GM19438 (cell line): ENCODE measurements at regions not wholly inside any gene's neighbourhood (a gene's known extent, or its start where the extent isn't known, plus 50 kb on each side); places are given as distances from the start of the nearest gene placed in this dataset.
"Not testable (repeated sequence)": the region's sequence is repeated elsewhere in the genome, so short reads cannot be mapped to it uniquely, and the experiment has no call there.

Source experiments
- ATAC-seq: cut with Tn5 transposase; IDR thresholded peaks from one replicate; pipeline ENCODE4 v1.9.1; 2021; ENCODE audit warnings: low read depth; ENCODE audit not compliant: unreplicated experiment

DNA sequence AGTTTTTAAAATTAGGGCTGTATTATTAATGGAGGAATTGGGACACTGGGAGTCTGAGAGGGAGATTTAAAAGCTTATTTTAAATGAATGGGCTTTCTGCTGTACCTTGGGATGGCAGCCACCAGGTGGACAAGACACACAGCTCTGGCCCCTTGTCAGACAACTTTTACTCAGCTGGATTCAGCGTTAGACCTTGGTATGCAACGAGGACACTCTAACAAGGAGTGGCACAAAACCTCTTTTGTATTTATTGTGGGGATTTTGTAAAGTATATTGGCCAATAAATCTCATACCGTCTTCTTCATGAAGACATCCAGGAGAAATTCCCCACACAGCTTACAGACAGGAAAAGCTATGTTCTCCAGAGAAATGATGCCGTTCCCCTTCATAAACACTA is 105.7 kb downstream of the LCA5 start:
- no peak for ATAC-seq

DNA sequence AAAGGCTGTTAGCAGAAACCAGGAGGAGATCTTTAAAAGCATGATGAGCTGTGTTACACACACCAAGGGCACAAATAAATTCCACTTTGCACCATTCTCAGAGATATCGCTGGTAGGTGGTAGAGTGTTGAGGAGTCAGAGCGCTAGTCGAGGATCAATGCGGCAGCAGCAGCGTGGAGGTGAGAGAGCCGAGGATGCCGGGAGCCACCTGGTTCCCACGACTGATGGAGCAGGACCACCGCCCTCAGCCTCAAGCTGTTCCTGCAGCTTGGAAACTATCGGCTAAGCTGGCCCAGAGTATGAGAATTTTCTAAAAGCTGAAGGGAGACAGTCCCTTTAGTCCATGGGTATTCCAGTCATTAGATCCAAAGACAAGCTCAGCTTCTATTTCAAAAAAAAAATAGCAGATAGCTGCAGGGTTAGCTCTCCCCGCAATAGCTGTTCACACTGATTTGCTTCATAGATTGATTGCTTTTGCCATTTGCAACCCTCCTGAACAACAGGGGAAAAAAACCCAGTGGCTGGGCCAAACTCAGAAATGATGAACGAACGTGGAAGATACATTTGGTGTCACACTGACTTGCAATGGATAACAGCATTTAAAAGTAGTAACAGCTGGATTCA is 106.2 kb downstream of the LCA5 start:
- ATAC-seq, result no peak

DNA sequence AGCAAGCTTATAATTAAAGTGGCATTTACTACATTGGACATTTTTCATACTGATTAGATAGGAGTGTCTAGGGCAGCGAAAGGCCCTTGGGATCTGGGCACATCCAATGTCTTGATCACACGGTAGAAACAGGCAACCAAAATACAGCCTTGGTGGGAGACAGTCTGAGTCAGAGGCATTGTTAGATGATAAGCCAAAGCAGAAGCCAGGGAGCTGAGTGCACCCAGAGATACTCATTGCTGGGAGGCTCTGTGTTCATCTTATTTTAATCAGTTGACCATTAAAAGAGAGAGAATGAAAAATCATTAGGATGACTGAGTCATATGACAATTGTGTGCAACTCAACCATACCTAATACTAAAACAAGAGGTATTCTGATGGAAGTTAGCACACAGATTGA is 109.5 kb downstream of the LCA5 start:
- no peak for ATAC-seq

DNA sequence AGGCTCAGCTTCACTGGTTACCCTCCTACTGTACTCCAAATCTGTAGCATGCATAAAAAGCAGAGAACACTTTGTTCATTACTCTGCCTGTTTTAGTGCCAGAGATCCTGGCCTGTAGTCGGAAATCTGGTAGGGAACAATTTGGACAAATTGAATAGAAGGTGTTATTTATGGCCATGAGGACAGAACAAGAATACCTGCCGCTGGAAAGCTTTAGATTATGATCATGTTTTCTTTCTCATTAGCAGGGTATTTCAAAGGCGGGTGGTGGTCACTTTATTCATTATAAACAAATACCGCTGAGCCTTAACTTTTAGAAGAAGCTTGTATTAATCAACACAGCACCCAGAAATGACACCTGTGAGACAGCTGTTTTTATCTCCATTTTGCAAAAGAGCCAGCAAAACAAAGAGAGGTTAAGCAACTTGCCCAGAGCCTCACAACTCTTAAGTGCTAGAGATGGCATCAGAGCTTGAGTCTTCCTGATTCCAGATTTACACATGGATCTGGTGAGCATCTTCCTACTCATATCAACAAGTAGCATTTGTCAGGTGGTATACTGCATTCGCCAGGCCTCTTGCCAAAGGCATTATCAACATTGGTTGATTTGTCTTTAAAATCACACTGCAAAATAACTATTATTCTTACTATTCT is 110.5 kb downstream of the LCA5 start:
- no peak for ATAC-seq

DNA sequence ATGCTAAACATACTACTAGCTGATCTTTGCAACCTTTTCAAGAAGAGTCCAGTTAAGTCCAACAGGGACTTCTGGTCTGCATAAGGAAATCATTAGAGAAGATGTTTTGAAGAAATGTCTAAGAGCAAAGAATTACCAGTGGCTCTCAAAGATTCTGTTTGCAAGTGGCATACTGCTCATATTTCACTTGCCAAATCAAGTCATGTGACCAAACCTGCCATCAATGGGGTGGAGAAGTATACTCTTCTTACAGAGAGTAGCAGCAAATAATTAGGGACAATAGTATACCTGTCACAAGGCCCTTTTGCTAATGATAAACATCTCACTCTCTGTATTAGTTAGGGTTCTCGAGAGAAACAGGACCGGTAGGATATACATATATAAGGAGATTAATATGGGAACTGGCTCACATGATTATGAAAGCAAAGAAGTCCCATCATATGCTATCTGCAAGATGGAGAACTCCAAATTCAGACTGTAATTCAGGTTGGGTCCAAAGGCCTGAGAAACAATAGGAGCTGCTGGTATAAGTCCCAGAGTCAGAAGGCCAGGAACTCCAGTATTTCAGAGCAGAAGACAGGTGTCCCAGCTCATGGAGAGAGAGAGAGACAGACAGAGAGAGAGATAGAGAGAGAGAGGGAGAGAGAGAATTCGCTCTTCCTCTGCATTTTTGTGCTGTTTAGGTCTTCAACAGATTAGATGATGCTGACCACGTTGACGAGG is 111.5 kb downstream of the LCA5 start:
- ATAC-seq, result no peak

DNA sequence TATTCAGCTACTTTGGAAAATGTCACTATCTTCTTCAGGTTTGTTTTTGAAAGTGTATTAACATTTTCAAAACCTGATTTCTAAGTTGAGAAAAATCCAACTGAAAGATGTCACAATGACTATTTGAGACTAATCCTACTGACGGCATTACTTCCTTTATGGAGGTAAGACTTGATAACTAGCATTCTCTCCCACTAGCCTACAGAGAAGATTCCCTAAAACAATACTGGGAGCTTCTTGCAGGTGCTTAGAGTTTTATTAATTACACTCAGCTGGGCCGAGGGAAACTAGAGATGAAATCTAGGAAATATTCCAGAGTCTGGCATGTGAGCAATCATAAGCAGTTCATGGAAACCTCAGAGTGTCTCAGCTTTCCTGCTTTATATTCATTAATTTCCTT is 114.0 kb downstream of the LCA5 start:
- ATAC-seq, result no peak

DNA sequence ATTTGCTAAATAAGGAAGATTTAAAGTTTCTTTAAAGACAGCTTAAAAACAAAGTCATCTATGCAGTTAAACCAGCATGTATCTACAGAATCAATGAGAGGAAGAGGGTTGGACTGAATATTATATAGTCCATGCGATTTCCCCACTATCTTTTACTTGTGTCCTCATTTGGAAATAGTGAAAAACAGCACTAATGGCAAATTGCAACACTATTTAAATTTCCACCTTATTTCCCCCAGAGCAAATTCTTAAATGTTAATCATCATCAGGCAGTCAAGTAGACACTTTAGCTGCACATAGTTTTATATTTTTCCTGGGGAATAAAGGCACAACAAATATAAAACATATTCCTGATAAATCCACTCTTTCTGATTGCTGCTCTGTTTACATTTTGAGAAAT is 114.6 kb downstream of the LCA5 start:
- ATAC-seq, result no peak

DNA sequence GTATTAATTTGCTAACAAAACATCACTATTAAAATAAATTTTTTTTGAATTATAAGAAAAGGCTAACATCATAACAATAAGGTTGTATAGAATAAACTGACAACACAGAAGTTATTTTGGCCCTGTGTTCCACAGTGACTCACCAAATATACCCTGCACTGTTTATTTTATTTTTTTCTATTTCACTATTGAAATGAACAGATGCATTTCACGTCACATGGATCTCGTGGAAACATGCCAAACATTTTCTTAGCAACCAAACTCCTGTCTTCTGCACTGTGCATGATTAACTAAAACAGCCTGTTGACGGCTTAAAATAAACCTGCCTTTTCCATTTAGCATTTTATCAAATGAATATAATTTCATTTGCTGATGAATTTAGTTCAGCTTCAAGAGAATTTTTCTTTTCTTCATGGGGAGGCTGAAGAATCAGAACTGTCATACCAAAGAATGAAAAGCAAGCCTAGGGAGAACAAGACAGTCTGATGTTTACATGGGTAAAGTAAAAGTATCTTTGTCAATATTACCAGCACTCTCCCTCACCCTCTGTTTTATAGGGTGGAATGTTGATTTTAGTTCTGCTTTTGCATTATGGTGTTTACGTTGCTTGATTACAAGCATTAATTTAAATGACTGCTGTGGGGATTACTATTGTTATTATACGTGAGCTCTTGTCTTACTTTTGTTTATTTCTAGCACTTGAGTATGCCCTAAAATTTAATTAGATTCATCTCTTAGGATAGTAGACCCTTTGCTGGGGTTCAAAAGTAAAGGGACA is 115.3 kb downstream of the LCA5 start:
- ATAC-seq, result no peak

DNA sequence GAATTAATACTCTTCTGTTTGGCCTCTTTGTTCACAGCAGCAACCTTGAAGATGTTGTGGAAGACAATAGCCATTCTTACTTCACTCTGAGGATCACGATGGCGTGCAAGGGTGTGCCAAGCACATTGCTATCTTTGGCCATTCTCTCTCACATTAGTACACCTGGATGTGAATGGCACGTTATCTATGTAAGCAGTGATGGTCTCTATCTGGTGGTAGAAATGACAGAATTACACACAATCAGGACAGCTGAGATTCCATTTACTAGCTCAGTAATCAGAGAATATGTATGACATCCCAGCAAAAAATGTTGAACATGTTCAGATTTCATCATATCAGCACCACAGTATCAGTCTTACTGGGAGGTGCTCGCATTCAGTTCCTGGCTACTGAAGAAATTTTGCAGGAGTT is 116.2 kb downstream of the LCA5 start:
- ATAC-seq, result no peak

DNA sequence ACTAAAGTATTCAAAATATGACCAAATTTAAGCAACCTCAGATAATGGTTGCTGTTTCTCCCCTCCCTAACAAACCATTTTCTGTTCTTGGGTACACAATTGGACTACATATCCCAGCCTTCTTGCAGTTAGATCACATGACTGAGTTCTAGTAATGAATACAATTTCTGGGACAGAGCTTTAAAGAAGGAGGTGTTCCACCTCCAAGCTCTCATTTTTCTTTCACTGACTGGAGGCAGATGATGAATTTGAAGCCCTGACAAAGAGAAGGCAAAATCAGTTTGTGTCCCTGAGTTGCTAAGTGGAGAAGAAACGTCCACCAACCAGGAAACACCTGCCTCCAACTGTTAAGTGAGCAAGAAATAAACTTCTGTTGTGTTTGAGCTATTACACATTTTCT is 117.2 kb downstream of the LCA5 start:
- no peak for ATAC-seq

DNA sequence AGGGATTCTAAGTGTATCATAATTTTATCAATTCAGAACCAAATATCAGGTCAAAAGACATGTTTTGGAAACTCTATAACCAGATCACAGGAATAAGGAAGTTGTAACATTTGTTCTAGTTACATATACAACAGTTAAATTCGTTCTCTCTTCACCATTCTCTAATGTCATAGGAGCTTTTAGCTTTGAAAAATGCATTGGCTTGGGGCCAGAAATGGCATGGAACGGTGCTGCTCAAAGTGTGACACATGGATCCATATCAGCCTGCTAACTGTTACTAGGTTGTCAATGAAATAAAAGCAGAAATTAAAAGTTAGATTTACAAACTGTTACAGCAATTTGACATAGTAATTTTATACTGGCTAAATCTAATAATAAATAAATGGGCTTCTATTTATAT is 120.3 kb downstream of the LCA5 start:
- ATAC-seq, result no peak

DNA sequence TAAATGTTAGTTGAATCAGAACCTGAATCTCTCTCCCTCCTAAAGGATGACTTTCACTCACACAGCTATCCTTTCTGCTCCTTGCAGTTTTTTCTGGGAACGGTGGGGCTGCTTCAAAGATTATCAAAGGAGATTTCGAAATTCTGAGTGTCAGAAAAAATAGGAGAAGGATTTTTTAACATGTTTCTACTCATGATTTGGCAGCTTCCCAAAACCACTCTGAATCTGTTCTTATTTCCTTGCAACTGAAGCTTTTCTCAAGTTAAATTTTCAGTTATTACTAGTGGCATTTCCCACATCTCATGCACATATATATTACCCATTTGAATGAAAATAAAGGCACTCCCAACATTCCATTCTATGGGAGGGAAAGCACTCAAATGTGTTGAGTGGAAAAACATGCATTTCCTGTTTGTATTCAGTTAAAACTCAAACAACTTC is 123.6 kb downstream of the LCA5 start:
- ATAC-seq, result no peak

DNA sequence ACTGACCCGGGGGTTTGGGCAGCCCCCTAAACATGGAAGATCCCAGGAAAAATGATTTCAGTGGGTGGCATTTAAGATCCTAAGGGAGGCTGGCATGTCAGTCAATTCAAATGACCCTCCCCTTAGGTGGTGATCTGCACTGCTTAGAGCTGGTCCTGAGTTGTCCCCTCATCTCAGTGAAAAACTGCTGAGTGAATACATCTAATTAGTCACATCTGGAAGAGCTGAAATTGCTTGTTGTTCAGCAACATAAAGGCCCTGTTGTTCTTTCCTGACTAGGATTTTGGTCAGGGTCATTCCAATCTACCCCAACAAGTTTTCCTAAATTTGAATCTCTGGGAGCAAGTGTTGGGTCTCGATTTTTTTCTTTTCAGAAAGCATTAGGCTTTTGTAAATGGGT is 126.4 kb downstream of the LCA5 start:
- no peak for ATAC-seq

DNA sequence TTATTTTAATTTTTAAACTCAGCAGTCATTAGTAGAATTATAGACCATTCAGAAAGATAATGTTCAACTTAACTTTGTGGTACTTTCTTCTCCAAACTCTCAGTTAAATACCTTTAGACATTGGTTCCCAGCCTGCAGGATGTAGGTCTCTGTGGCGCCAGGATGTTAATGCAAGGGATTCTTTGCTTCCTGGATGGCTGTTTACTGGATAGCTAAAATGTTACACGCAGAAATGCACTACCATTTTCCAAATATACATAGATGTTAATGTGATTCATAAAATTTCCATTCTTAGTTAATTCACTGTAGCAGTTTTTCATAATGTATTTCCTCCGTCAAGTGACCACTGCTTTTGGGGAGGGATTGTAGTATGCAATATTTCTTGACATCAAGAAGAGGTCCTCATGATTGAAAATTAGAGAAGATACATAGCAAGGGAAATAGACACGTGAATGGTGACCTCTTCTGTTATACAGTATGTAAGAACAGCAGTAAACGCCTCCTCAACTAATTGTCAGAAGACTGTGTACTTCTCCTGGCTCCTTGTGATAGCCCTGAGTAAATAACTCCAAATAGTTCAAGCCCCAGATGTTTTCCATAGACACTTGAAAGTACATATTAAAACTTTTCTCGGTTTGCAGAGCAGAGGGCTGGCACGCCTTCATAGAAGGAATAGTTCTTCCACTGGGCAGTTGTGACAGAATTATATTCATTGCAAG is 128.8 kb downstream of the LCA5 start:
- no peak for ATAC-seq

DNA sequence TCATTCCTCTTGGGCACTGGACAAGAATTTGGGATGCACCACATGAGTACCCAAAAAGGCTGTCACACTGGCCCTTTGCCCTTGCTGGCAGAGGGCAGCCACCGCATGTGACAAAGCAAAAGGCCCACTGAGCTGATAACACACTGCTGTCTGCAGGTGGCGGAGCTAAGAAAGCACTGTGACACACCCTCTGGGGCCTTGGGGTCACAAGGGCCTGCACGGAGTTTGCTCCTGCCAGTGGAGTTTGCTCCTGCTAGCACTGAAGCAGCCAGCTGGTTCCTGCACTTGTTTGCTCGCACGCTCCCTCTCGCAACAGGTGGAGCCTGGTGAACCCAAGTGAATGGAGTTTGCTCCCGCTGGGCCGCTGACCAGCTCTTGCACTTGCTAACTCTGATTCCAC is 132.6 kb downstream of the LCA5 start:
- ATAC-seq, result no peak

DNA sequence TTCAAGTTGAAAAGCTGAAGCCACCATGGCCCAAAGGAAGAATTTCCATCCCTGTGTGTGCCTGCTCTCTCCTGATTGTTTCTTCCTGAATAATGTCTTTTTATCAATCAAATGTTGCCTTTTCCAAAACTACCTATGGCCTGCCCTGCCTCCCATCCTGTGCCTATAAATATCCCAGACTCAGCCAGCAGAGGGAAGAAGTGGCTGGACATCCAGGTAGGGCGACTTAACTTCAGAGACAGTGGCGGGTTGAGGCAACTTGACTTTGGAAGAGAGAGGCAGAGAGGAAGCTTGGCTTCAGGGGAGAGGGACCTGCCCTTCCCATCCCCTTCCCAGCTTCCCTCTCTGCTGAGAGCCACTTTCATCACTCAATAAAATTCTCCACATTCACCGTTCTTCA is 133.0 kb downstream of the LCA5 start:
- ATAC-seq, result no peak

DNA sequence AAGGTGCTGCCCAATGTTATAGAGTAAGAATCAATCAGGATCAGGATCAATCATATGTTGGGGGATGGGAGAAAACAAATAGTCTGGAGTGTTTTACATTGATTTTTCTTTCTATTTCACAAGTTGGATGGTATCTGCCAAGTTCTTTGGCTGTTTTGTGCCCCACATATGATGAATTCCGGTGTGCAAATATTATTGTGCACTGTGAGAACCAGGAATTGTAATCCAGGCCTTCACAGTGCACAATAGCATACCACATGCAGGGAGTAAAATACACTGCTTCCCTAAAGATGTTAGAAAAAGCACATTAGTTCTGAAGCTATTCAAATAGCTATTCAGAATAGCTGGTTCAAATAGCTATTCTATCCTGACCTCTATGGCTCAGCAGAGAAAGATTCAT is 133.7 kb downstream of the LCA5 start:
- ATAC-seq, result no peak

DNA sequence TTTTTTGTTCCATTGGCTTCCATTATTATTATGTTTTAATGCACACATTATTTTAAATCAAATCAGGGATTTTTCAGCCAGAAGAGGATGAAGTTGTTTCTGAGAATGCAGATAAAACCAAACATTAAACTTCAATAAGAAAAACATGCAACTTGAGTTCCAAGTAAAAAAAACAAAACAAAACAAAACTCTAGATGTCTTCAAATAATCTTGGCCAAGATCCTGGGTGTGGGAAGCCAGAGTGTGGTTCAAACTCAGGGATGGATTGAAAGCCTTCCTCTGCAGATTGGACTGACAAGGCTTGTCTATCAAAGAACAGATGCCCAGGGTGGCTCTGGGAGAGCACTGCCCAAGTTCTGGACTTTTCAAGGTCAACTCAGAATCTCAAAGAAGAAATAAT is 134.1 kb downstream of the LCA5 start:
- ATAC-seq, result no peak

DNA sequence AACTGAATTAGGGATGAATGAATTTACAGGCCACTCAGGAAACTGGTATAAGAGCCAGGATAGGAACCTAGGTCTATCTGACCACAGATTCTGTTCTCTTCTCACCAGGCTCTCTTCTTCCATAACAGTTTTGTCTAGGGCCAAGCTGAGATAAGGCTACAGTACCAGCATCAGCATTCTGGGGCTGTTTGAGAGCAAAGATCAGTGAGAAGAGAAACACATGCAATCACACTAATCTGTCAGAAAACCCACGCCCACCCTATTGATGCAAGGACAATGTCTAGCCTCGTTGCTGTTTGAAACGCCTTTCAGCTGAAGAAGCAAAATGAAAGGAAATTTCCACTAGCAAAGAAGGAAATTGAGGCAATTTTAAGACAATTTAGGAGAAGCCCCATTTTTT is 137.7 kb downstream of the LCA5 start:
- ATAC-seq, result no peak

DNA sequence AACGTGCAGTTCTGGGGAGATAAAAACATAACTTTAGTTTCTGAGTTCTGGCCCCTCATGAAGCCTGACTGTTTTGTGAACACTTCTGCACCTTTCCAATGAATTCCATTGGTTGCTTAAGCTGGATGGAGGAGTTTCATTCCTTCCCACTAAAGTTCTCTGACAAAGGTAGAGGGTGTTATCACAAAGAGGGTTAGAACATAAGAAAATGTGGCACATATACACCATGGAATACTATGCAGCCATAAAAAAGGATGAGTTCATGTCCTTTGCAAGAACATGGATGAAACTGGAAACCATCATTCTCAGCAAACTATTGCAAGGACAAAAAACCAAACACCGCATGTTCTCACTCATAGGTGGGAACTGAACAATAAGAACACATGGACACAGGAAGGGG is 138.6 kb downstream of the LCA5 start:
- ATAC-seq, result not testable (repeated sequence)

DNA sequence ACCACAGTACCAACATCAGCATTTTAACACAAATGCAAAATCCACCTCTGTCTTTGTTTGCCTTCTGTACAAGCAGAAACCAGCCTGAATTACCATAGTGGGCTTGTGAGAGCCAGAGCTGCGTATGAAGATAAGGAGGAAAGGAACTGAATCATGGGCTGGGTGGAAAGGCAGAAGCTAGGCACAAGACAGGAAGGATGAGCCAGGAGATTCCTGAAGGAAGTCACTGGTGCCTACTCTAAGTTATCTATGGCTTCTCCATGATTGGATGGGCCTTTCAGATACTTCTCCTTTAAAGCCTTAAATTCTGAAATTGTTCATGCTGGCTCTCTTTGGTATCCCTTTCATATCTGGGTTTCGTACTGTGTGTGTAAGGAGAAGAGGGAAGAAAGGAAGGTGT is 140.6 kb downstream of the LCA5 start:
- ATAC-seq, result no peak
